Gastrocnemius medialis (tissue), 4 donors: ENCODE measurements at regions not wholly inside any gene's neighbourhood (a gene's known extent, or its start where the extent isn't known, plus 50 kb on each side); places are given as distances from the start of the nearest gene placed in this dataset.

ENCODE experiments used
- ATAC-seq, 2 donors: fragments of 150-250 bp; one replicate each; pipeline ENCODE4 v1.9.1; 2016
- DNase-seq, 2 donors: peaks; one replicate each; pipeline ENCODE4 v3.0.0-alpha.2; 2019
- H3K27ac ChIP-seq, 4 donors: fragments of 200-600 bp; sonication (generic); 1 replicate in 1 of 4; 2 replicates in 3 of 4; pipeline ENCODE4 v1.5.1; 2016 to 2018; ENCODE audit warnings: mild to moderate bottlenecking in 2 of 4, moderate library complexity in 1 of 4
- H3K27me3 ChIP-seq, 3 donors: fragments of 200-600 bp; sonication (generic) in 2 of 3; 1 replicate in 1 of 3; 2 replicates in 2 of 3; pipeline versions ENCODE4 v1.5.1 to v1.6.0; 2016 to 2019; ENCODE audit warnings: mild to moderate bottlenecking in 1 of 3, moderate library complexity in 1 of 3
- H3K36me3 ChIP-seq, 2 donors: fragments of 200-600 bp; sonication (generic) in 1 of 2; one replicate each; pipeline ENCODE4 v1.5.1; 2017 to 2018
- H3K4me1 ChIP-seq, 2 donors: fragments of 200-600 bp; sonication (generic) in 1 of 2; one replicate each; pipeline ENCODE4 v1.5.1; 2016 to 2017; ENCODE audit warnings: mild to moderate bottlenecking in 2 of 2
- H3K4me3 ChIP-seq, 4 donors: fragments of 200-600 bp; sonication (generic) in 3 of 4; 1 replicate in 1 of 4; 2 replicates in 3 of 4; pipeline ENCODE4 v1.5.1; 2016 to 2019; ENCODE audit warnings: mild to moderate bottlenecking in 2 of 4
- H3K9me3 ChIP-seq, 3 donors: fragments of 200-600 bp; sonication (generic) in 2 of 3; 1 replicate in 1 of 3; 2 replicates in 2 of 3; pipeline ENCODE4 v1.5.1; 2016 to 2019
- CTCF ChIP-seq, 5 experiments: fragments of 450-650 bp in 3 of 5; fragments of 200-600 bp in 2 of 5; sonication (generic) in 2 of 5; IDR thresholded peaks in 4 of 5; conservative IDR thresholded peaks in 1 of 5; 1 replicate in 4 of 5; 2 replicates in 1 of 5; pipeline ENCODE4 v1.5.1; 2016 to 2019; ENCODE audit warnings: antibody characterized with exemption in 5 of 5, mild to moderate bottlenecking in 3 of 5, moderate library complexity in 3 of 5
- POLR2A ChIP-seq, 2 donors: fragments of 450-650 bp; IDR thresholded peaks; one replicate each; pipeline ENCODE4 v1.6.1; 2017; ENCODE audit warnings: antibody characterized with exemption in 2 of 2, mild to moderate bottlenecking in 2 of 2, moderate library complexity in 2 of 2
- in situ Hi-C, 4 donors: fragments of 200-750 bp; cut with MboI; loops; one replicate each; pipeline versions ENCODE4 v1.15.0 to v1.8.0; 2017; ENCODE audit warnings: low sequenced_read_pairs in 4 of 4
- intact Hi-C: fragments of 100-400 bp; cut with DNase I; formaldehyde crosslinking; loops from one replicate; pipeline ENCODE4 v1.15.1; 2023; ENCODE audit warnings: low total_unique reads

GRCh38 chr3:135565546-135565945, 400.0 kb upstream of the PPP2R3A start:
- H3K4me3 ChIP-seq = no peak overlapping the region
- no peaks in the 10 kb centered on the region for H3K36me3 ChIP-seq
- ATAC-seq (no peak), DNase-seq (no peak)
- in situ Hi-C loops (no loop called here), intact Hi-C loops (no loop called here)
- no peaks in the 10 kb centered on the region for H3K9me3 ChIP-seq
- no peak overlapping the region for H3K27ac ChIP-seq
- H3K4me1 ChIP-seq = no peaks in the 10 kb centered on the region
- no peaks in the 10 kb centered on the region for H3K27me3 ChIP-seq
- TF ChIP-seq CTCF (IDR thresholded peaks at IDR 0.05 in 4 of 5, conservative IDR thresholded peaks at IDR 0.05 in 1 of 5) (no peak), POLR2A (IDR thresholded peaks at IDR 0.05) (no peak)

GRCh38 chr3:135567223-135567622, 398.3 kb upstream of the PPP2R3A start:
- Histone ChIP-seq H3K27me3 (no peaks in the 10 kb centered on the region), H3K27ac (no peak overlapping the region), H3K4me1 (no peaks in the 10 kb centered on the region), H3K36me3 (no peaks in the 10 kb centered on the region), H3K9me3 (no peaks in the 10 kb centered on the region), H3K4me3 (no peak overlapping the region)
- no peak for ATAC-seq
- TF ChIP-seq CTCF (IDR thresholded peaks at IDR 0.05 in 4 of 5, conservative IDR thresholded peaks at IDR 0.05 in 1 of 5) = no peak
- no peak for DNase-seq
- in situ Hi-C loops = no loop called here
- intact Hi-C loops = no loop called here

GRCh38 chr3:135576751-135577150, 388.8 kb upstream of the PPP2R3A start:
- Histone ChIP-seq H3K4me1 (no peaks in the 10 kb centered on the region), H3K27ac (no peak overlapping the region), H3K27me3 (no peaks in the 10 kb centered on the region), H3K4me3 (no peak overlapping the region), H3K36me3 (no peaks in the 10 kb centered on the region), H3K9me3 (no peaks in the 10 kb centered on the region)
- in situ Hi-C loops = no loop called here
- intact Hi-C loops = no loop called here
- DNase-seq (no peak), ATAC-seq (no peak)
- no peak for TF ChIP-seq POLR2A (IDR thresholded peaks at IDR 0.05)
- no peak for TF ChIP-seq CTCF (IDR thresholded peaks at IDR 0.05 in 4 of 5, conservative IDR thresholded peaks at IDR 0.05 in 1 of 5)

GRCh38 chr3:135581806-135582205, 383.7 kb upstream of the PPP2R3A start:
- intact Hi-C loops (no loop called here), in situ Hi-C loops (no loop called here)
- TF ChIP-seq CTCF (IDR thresholded peaks at IDR 0.05 in 4 of 5, conservative IDR thresholded peaks at IDR 0.05 in 1 of 5) (no peak), POLR2A (IDR thresholded peaks at IDR 0.05) (no peak)
- Histone ChIP-seq H3K9me3 (no peaks in the 10 kb centered on the region), H3K27ac (no peak overlapping the region), H3K36me3 (no peaks in the 10 kb centered on the region), H3K4me1 (no peaks in the 10 kb centered on the region), H3K4me3 (no peak overlapping the region), H3K27me3 (no peaks in the 10 kb centered on the region)
- ATAC-seq (no peak), DNase-seq (no peak)

- in situ Hi-C loops = no loop called here
These were observed 382.7 kb upstream of the PPP2R3A start for GRCh38 chr3:135582800-135583199.

More at GRCh38 chr3:135582800-135583199, 382.7 kb upstream of the PPP2R3A start:
- ATAC-seq (no peak), DNase-seq (no peak)
- Histone ChIP-seq H3K36me3 (no peaks in the 10 kb centered on the region), H3K9me3 (no peaks in the 10 kb centered on the region), H3K27me3 (no peaks in the 10 kb centered on the region), H3K27ac (no peak overlapping the region), H3K4me3 (no peak overlapping the region), H3K4me1 (no peaks in the 10 kb centered on the region)
- intact Hi-C loops = no loop called here
- TF ChIP-seq CTCF (IDR thresholded peaks at IDR 0.05 in 4 of 5, conservative IDR thresholded peaks at IDR 0.05 in 1 of 5) = no peak
